ENCODE measurements at regions not wholly inside any gene's neighbourhood (a gene's known extent, or its start where the extent isn't known, plus 50 kb on each side); places are given as distances from the start of the nearest gene placed in this dataset.

DNA sequence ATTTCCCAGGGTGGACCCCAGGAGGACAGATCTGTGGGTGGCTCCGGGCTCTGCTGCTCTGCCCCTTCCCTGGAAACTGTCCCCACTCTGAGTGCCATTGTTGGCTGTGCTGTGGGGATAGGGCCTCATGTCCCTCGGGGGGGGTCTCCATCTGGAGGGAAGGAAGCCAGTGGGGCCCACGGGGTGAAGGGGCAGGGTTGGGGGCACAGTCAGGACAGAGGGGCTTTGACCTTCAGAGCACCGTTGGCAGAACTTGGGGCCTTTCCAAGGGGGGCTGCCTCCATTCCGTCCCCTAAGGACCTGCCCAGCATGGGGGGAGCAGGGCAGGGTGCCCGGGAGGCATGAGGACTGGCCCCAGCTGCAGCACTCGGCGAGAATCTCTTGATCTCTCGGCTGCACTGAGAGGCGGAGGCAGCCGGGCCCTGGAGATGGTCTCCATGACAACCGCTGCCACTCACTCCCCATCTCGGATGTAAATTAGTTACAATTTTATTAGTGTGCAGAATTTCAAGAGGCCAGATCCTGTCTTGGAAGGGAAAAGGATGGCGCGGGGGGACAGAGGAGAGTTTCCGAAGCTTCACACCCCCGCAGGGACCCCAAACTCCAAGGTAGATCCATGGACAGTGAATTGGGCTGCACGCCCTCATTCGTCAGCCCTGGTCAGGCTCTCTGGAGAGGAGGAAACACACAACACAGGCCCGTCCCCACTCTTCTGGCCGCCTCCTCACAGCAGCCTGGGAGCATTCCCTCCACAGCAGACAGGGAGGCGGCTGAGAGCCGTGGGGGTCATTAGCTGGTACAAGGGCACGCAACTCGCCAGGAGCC lies 216.2 kb upstream of the IER5L start:
- no peak for DNase-seq (ENCODE audit: low spot score)
- 75% methylated on average over 25 of the region's 25 CpGs for WGBS
- H3K36me3 ChIP-seq (ENCODE audit: control insufficient read depth in 4 of 4, insufficient read depth in 3 of 4, low read depth in 1 of 4, low read length in 3 of 4), result no peaks in the 10 kb centered on the region
- TF ChIP-seq YY1 (IDR thresholded peaks at IDR 0.05) (no peak), NR2F2 (IDR thresholded peaks at IDR 0.05) (no peak)
- no peak overlapping the region for H3K4me3 ChIP-seq (ENCODE audit: low read depth in 1 of 3, low read length in 3 of 3)
- H3K4me1 ChIP-seq (ENCODE audit: control insufficient read depth in 4 of 4, insufficient read depth in 4 of 4, low read length in 3 of 4), result no peaks in the 10 kb centered on the region
- no peak overlapping the region for H3K27ac ChIP-seq (ENCODE audit: low read depth in 1 of 2, low read length in 2 of 2)
- no peaks in the 10 kb centered on the region for H3K9me3 ChIP-seq (ENCODE audit: control insufficient read depth in 4 of 4, low read length in 3 of 4)
- H3K9ac ChIP-seq (ENCODE audit: low read depth in 1 of 2, low read length in 2 of 2), result no peak overlapping the region
- H3K27me3 ChIP-seq (ENCODE audit: control insufficient read depth in 4 of 4, insufficient read depth in 4 of 4, low read length in 3 of 4), result no peaks in the 10 kb centered on the region

DNA sequence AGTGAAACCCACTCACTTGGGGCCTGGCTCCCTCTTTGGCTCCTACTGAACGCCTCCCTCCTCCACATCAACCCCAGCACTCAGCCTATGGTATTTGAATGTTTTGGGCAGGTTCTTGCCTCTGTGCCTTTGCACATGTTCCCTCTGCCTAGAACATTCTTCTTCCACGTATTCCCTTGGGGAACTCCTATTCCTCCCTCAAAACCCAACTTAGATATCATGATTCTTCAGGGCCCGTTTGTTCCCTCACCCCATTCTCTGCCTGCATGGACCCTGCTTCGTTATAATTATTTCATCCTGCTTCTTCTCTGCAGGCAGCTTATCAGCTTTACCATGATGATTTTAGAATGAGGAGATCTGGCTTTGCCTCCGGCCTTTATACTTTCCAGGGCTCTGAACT lies 215.0 kb upstream of the IER5L start:
- WGBS, result 91% methylated on average over 5 of the region's 5 CpGs
- DNase-seq (ENCODE audit: low spot score), result no peak
- TF ChIP-seq GABPA (IDR thresholded peaks at IDR 0.05 in 1 of 2, conservative IDR thresholded peaks at IDR 0.05 in 1 of 2) (no peak), HNF4G (IDR thresholded peaks at IDR 0.05) (no peak), NR2F2 (IDR thresholded peaks at IDR 0.05) (no peak), FOXA2 (IDR thresholded peaks at IDR 0.05) (no peak), FOXA1 (IDR thresholded peaks at IDR 0.05) (no peak), EGR1 (IDR thresholded peaks at IDR 0.05; ENCODE audit: low read depth in 2 of 2) (no peak), REST (IDR thresholded peaks at IDR 0.05) (no peak), ATF3 (IDR thresholded peaks at IDR 0.05) (no peak), TAF1 (conservative IDR thresholded peaks at IDR 0.05) (no peak), YY1 (IDR thresholded peaks at IDR 0.05) (no peak), JUND (IDR thresholded peaks at IDR 0.05) (no peak), RAD21 (IDR thresholded peaks at IDR 0.05) (no peak)
- TF ChIP-seq, protein P1, sequence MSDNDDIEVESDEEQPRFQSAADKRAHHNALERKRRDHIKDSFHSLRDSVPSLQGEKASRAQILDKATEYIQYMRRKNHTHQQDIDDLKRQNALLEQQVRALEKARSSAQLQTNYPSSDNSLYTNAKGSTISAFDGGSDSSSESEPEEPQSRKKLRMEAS (IDR thresholded peaks at IDR 0.05), result no peak
- TF ChIP-seq, protein P2, sequence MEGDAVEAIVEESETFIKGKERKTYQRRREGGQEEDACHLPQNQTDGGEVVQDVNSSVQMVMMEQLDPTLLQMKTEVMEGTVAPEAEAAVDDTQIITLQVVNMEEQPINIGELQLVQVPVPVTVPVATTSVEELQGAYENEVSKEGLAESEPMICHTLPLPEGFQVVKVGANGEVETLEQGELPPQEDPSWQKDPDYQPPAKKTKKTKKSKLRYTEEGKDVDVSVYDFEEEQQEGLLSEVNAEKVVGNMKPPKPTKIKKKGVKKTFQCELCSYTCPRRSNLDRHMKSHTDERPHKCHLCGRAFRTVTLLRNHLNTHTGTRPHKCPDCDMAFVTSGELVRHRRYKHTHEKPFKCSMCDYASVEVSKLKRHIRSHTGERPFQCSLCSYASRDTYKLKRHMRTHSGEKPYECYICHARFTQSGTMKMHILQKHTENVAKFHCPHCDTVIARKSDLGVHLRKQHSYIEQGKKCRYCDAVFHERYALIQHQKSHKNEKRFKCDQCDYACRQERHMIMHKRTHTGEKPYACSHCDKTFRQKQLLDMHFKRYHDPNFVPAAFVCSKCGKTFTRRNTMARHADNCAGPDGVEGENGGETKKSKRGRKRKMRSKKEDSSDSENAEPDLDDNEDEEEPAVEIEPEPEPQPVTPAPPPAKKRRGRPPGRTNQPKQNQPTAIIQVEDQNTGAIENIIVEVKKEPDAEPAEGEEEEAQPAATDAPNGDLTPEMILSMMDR (IDR thresholded peaks at IDR 0.05; ENCODE audit: low read depth, low read length, missing input control), result no peak
- Histone ChIP-seq H3K27ac (ENCODE audit: low read depth in 1 of 2, low read length in 2 of 2) (no peak overlapping the region), H3K27me3 (ENCODE audit: control insufficient read depth in 4 of 4, insufficient read depth in 4 of 4, low read length in 3 of 4) (no peaks in the 10 kb centered on the region), H3K4me3 (ENCODE audit: low read depth in 1 of 3, low read length in 3 of 3) (no peak overlapping the region), H3K9me3 (ENCODE audit: control insufficient read depth in 4 of 4, low read length in 3 of 4) (no peaks in the 10 kb centered on the region), H3K4me1 (ENCODE audit: control insufficient read depth in 4 of 4, insufficient read depth in 4 of 4, low read length in 3 of 4) (no peaks in the 10 kb centered on the region), H3K9ac (ENCODE audit: low read depth in 1 of 2, low read length in 2 of 2) (no peak overlapping the region), H3K36me3 (ENCODE audit: control insufficient read depth in 4 of 4, insufficient read depth in 3 of 4, low read depth in 1 of 4, low read length in 3 of 4) (no peaks in the 10 kb centered on the region)
